GM12864 (cell line): ENCODE measurements at regions not wholly inside any gene's neighbourhood (a gene's known extent, or its start where the extent isn't known, plus 50 kb on each side); places are given as distances from the start of the nearest gene placed in this dataset.

Experiments used
- DNase-seq: peaks from one replicate; pipeline ENCODE4 v3.0.0-alpha.2; 2011; ENCODE audit warnings: low read depth
- H3K4me3 ChIP-seq: 2 replicates; pipeline ENCODE4 v1.5.1; 2011; ENCODE audit warnings: mild to moderate bottlenecking, low read depth, low read length, control low read depth
- TF ChIP-seq, protein P1 (sequence below): IDR thresholded peaks from 2 replicates; pipeline ENCODE4 v1.5.1; 2011; ENCODE audit warnings: low read depth, mild to moderate bottlenecking, moderate library complexity, low read length, control low read depth, inconsistent platforms; ENCODE audit errors: missing control alignments

DNA sequence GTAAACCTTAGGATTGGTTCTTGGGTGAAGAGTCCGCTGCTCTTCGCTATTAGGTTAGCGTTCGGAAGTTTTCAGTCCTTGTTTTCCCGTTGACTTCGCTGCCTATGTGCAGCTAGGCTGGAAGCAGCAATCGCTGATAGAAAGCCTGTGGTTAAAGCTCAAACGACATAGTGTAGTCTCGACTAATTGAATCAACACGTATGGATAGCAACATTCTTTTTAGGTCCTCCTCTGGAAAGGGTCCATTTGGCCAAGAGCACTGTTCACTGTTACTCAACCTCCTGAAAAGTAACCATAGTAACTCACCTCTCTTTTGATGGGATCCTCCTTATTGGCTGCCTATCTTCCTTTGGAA lies 355.5 kb downstream of the SNAPC1 start:
- H3K4me3 ChIP-seq, result peak overlapping the region; percentile 40
- TF ChIP-seq, protein P1, sequence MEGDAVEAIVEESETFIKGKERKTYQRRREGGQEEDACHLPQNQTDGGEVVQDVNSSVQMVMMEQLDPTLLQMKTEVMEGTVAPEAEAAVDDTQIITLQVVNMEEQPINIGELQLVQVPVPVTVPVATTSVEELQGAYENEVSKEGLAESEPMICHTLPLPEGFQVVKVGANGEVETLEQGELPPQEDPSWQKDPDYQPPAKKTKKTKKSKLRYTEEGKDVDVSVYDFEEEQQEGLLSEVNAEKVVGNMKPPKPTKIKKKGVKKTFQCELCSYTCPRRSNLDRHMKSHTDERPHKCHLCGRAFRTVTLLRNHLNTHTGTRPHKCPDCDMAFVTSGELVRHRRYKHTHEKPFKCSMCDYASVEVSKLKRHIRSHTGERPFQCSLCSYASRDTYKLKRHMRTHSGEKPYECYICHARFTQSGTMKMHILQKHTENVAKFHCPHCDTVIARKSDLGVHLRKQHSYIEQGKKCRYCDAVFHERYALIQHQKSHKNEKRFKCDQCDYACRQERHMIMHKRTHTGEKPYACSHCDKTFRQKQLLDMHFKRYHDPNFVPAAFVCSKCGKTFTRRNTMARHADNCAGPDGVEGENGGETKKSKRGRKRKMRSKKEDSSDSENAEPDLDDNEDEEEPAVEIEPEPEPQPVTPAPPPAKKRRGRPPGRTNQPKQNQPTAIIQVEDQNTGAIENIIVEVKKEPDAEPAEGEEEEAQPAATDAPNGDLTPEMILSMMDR, result no peak
- DNase-seq, result no peak

DNA sequence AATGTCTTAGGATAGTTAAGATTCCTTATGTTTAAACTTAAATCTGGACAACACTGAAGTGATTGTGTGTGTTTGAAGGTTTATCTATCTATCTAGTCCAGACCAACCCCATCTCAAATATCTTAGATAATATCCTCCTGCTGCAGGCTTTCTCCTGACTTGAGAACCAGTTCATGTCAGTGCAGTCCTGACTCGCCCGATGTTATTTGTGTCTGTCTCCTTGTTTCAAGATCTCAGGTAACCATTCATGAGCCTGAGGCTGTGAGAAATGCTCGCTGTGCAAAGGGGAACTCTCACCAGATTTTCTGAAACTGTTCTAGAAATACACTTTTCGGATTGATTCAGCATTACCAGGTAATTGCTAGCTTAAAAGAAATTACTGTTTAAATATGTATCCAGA lies 356.2 kb downstream of the SNAPC1 start:
- no peak overlapping the region for H3K4me3 ChIP-seq
- TF ChIP-seq, protein P1, result no peak
- DNase-seq, result no peak

DNA sequence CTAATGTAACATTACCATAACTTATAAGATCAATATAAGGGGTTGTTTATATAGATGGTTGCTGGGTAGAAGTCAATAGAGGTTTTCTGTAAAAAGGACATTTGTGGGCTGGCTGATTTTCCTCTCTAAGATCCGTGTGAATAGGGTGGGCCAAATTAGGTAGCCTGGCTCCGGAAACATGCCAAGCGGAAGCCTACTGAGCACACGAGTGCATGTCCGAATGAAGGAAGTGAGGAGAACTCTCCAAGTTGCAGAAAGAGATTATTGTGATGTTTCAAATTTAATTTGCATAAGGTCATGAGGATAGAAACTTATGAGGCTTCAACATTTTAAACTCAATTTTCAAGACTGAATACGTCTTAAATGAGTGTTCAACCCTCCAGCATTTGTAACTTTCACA lies 356.7 kb downstream of the SNAPC1 start:
- H3K4me3 ChIP-seq, result no peak overlapping the region
- no peak for DNase-seq
- TF ChIP-seq, protein P1, result no peak

DNA sequence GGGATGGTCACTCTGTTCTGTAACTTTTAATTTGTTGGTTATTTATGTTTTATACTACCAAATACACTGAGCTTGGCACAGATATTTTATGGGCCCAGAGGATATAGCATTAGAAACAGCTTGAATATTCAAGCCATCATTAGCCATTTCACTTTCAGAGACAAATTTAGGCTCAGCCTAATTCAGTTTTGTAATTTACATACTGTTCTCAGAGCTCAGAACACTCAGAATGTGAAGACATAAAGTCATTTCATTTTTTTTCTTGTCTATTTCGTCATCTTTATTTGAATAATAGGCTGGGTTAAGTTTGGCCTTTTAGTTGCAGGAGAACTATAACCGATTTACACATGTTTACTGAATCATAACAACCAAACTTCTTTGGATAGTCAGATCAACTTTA lies 361.7 kb downstream of the SNAPC1 start:
- peak; percentile 8 for DNase-seq
- no peak overlapping the region for H3K4me3 ChIP-seq
- TF ChIP-seq, protein P1, result no peak

DNA sequence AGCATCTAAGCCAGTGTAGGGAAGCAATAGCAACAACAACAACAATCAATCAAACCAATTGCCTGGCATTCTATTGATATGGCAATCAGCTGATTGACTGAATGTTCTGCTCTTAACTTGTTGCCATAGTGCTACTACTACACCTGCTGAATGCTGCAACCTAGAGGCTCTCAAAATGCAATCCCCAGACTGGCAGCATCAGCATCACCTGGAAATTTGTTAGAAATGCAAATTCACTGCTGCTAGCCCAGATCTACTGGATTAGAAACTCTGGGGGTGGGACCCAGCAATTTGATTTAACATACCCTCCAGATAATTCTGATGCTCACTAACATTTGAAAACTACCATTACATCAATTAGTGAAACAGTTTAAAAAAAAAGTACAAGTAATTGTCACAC lies 363.6 kb downstream of the SNAPC1 start:
- TF ChIP-seq, protein P1, result no peak
- no peak overlapping the region for H3K4me3 ChIP-seq
- no peak for DNase-seq

DNA sequence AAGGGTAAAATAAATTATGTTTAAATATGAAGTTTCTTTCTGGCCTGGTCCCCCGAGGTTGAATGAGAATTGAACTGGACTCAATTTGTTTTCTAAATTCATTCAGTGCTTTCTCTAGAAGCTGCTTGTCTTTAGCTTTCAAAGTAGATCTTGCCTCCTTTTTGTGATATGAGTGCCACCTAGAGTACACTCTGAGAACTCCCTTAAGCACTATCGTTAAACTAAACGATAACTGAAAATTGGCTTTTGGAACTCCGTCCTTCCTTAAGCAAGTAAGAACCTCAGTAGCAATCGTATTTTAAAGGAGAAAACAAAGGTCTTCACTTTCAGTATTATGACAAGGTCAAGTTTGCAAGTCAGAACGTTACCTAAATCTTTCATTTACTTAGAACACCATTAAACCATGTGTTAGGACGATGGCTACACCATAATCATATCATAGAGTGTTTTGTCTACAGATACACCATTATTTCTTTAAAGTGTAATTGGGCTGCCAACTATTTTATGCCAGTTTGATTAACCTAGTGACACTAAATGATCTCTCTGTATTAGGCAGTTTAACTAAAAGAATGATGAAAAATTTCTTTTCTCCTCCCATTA lies 364.8 kb downstream of the SNAPC1 start:
- no peak overlapping the region for H3K4me3 ChIP-seq
- DNase-seq, result peak; percentile 35
- TF ChIP-seq, protein P1, result peak; percentile 70

DNA sequence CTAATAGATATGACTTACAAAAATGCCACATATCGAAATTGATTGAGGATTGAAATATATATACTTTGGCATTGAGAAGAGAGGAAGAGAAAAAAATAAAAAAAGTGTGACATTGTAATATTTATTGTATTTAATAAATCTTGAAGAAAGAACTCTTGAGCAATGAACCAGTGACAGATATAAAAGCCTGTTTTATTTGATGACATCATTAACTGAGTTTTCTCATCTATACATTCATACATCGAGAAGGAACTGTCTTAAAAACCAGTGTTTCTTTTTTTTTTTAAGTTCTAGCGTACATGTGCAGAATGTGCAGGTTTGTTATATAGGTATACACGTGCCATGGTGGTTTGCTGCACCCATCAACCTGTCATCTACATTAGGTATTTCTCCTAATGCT lies 368.2 kb downstream of the SNAPC1 start:
- TF ChIP-seq, protein P1, result no peak
- H3K4me3 ChIP-seq, result no peak overlapping the region
- DNase-seq, result no peak
